Endodermal cell (in vitro differentiated cells): ENCODE measurements at regions not wholly inside any gene's neighbourhood (a gene's known extent, or its start where the extent isn't known, plus 50 kb on each side); places are given as distances from the start of the nearest gene placed in this dataset.
"Not testable (repeated sequence)": the region's sequence is repeated elsewhere in the genome, so short reads cannot be mapped to it uniquely, and the experiment has no call there.

Experiments
- DNase-seq: peaks from one replicate; pipeline ENCODE4 v3.0.0-alpha.2; 2017
- H3K27ac ChIP-seq: 2 replicates; pipeline ENCODE4 v1.5.1; 2013; ENCODE audit warnings: mild to moderate bottlenecking, low read depth, low read length, moderate library complexity
- H3K27me3 ChIP-seq: 2 replicates; pipeline ENCODE4 v1.6.1; 2013; ENCODE audit warnings: mild to moderate bottlenecking, low read length, moderate library complexity; ENCODE audit not compliant: insufficient read depth, control insufficient read depth, poor library complexity, severe bottlenecking
- H3K36me3 ChIP-seq: 2 replicates; pipeline ENCODE4 v1.7.0; 2013; ENCODE audit warnings: mild to moderate bottlenecking, low read length, moderate library complexity; ENCODE audit not compliant: control insufficient read depth, insufficient read depth
- H3K4me1 ChIP-seq: one replicate; pipeline ENCODE4 v1.7.0; 2013; ENCODE audit warnings: low read length; ENCODE audit not compliant: control insufficient read depth, insufficient read depth
- H3K4me3 ChIP-seq: 2 replicates; pipeline ENCODE4 v1.5.1; 2013; ENCODE audit warnings: mild to moderate bottlenecking, low read length, moderate library complexity
- H3K9ac ChIP-seq: 2 replicates; pipeline ENCODE4 v1.6.1; 2013; ENCODE audit warnings: mild to moderate bottlenecking, low read length, moderate library complexity; ENCODE audit not compliant: poor library complexity, severe bottlenecking; ENCODE audit errors: extremely low read depth
- H3K9me3 ChIP-seq: 2 replicates; pipeline ENCODE4 v1.6.1; 2013; ENCODE audit warnings: mild to moderate bottlenecking, low read length, moderate library complexity; ENCODE audit not compliant: control insufficient read depth
- H3K27ac Mint-ChIP-seq: 2 replicates; pipeline ENCODE4 v1.8.0; 2020; ENCODE audit warnings: mixed read lengths
- H3K27me3 Mint-ChIP-seq: 2 replicates; pipeline ENCODE4 v1.8.0; 2021; ENCODE audit warnings: mild to moderate bottlenecking, mixed read lengths; ENCODE audit not compliant: insufficient read depth
- H3K36me3 Mint-ChIP-seq: 2 replicates; pipeline ENCODE4 v1.8.0; 2020; ENCODE audit warnings: low read depth, mixed read lengths
- H3K4me1 Mint-ChIP-seq: 2 replicates; pipeline ENCODE4 v1.8.0; 2020; ENCODE audit warnings: mixed read lengths
- H3K4me3 Mint-ChIP-seq: 2 replicates; pipeline ENCODE4 v1.8.0; 2020; ENCODE audit warnings: mild to moderate bottlenecking, moderate library complexity, mixed read lengths
- H3K9me3 Mint-ChIP-seq: 2 replicates; pipeline ENCODE4 v1.8.0; 2020; ENCODE audit warnings: mild to moderate bottlenecking, mixed read lengths
- WGBS, 2 experiments: methylation state at CpG; one replicate each; pipeline versions ENCODE4 v1.1.5 to v1.1.7; 2013; ENCODE audit warnings: missing lambda C conversion rate in 2 of 2, mixed read lengths in 1 of 2; ENCODE audit not compliant: insufficient coverage in 1 of 2, insufficient read length in 1 of 2; 5-methylcytosine and 5-hydroxymethylcytosine counted together

- not testable (repeated sequence) for H3K9ac ChIP-seq, H3K27ac Mint-ChIP-seq, DNase-seq, H3K9me3 ChIP-seq, H3K27me3 ChIP-seq, H3K4me1 Mint-ChIP-seq, H3K27me3 Mint-ChIP-seq, H3K4me3 ChIP-seq, H3K36me3 ChIP-seq, H3K27ac ChIP-seq, H3K4me3 Mint-ChIP-seq, H3K9me3 Mint-ChIP-seq, H3K4me1 ChIP-seq, H3K36me3 Mint-ChIP-seq
- no CpG with 5 or more reads among the region's 107 CpGs for WGBS, 2 experiments
Observed at GRCh38 chr1:161454865-161455707, 50.2 kb upstream of the FCGR2A start.

GRCh38 chr1:161453950-161454864 is 51.0 kb upstream of the FCGR2A start:
- H3K27ac Mint-ChIP-seq, H3K27me3 Mint-ChIP-seq, H3K27me3 ChIP-seq, H3K4me1 Mint-ChIP-seq, H3K4me3 ChIP-seq, H3K36me3 Mint-ChIP-seq, DNase-seq, H3K27ac ChIP-seq, H3K36me3 ChIP-seq, H3K4me1 ChIP-seq, H3K9ac ChIP-seq, H3K9me3 Mint-ChIP-seq, H3K4me3 Mint-ChIP-seq, H3K9me3 ChIP-seq: not testable (repeated sequence)
- WGBS, 2 experiments = 46 to 67% methylated on average over 6 to 9 of the region's 67 CpGs

- H3K27ac Mint-ChIP-seq, H3K4me1 ChIP-seq: not testable (repeated sequence)
Observed at GRCh38 chr1:161451698-161452348, 53.4 kb upstream of the FCGR2A start.

GRCh38 chr1:161447760-161448332 is 57.4 kb upstream of the FCGR2A start:
- not testable (repeated sequence) for H3K36me3 Mint-ChIP-seq, H3K4me1 Mint-ChIP-seq, H3K27ac ChIP-seq, H3K27me3 Mint-ChIP-seq, H3K4me1 ChIP-seq, H3K9me3 ChIP-seq, H3K36me3 ChIP-seq, H3K4me3 ChIP-seq, DNase-seq, H3K9ac ChIP-seq, H3K27ac Mint-ChIP-seq, H3K9me3 Mint-ChIP-seq, H3K4me3 Mint-ChIP-seq
- no CpG with 5 or more reads among the region's 66 CpGs for WGBS, 2 experiments
- peaks cover 11% of the 10 kb centered on the region for H3K27me3 ChIP-seq

More at GRCh38 chr1:161451698-161452348, 53.4 kb upstream of the FCGR2A start:
- H3K9ac ChIP-seq, DNase-seq, H3K9me3 ChIP-seq, H3K36me3 ChIP-seq, H3K27ac ChIP-seq, H3K4me3 Mint-ChIP-seq, H3K4me3 ChIP-seq, H3K27me3 Mint-ChIP-seq, H3K4me1 Mint-ChIP-seq, H3K36me3 Mint-ChIP-seq, H3K9me3 Mint-ChIP-seq, H3K27me3 ChIP-seq: not testable (repeated sequence)
- no CpG with 5 or more reads among the region's 29 CpGs for WGBS, 2 experiments

- H3K4me3 ChIP-seq, H3K36me3 Mint-ChIP-seq, H3K4me1 ChIP-seq, H3K27ac ChIP-seq, H3K9me3 Mint-ChIP-seq, H3K4me3 Mint-ChIP-seq, H3K9ac ChIP-seq, H3K9me3 ChIP-seq, H3K27ac Mint-ChIP-seq, DNase-seq, H3K36me3 ChIP-seq, H3K4me1 Mint-ChIP-seq, H3K27me3 Mint-ChIP-seq: not testable (repeated sequence)
- no CpG with 5 or more reads among the region's 79 CpGs for WGBS, 2 experiments
- peaks cover 16% of the 10 kb centered on the region for H3K27me3 ChIP-seq
Observed at GRCh38 chr1:161447040-161447759, 58.1 kb upstream of the FCGR2A start.

- peaks cover 19% of the 10 kb centered on the region for H3K27me3 ChIP-seq
- not testable (repeated sequence) for H3K9me3 ChIP-seq, H3K27ac ChIP-seq, H3K9me3 Mint-ChIP-seq, H3K4me3 Mint-ChIP-seq, H3K4me1 ChIP-seq, H3K36me3 Mint-ChIP-seq, H3K36me3 ChIP-seq, H3K4me3 ChIP-seq, H3K9ac ChIP-seq, DNase-seq, H3K27ac Mint-ChIP-seq, H3K4me1 Mint-ChIP-seq
- peaks cover 15% of the 10 kb centered on the region for H3K27me3 Mint-ChIP-seq
- WGBS, 2 experiments = 86% methylated on average over 9 to 10 of the region's 18 CpGs
Observed at GRCh38 chr1:161444725-161445124, 60.5 kb upstream of the FCGR2A start.
